ENCODE measurements at regions not wholly inside any gene's neighbourhood (a gene's known extent, or its start where the extent isn't known, plus 50 kb on each side); places are given as distances from the start of the nearest gene placed in this dataset.

- TF ChIP-seq, protein P1, sequence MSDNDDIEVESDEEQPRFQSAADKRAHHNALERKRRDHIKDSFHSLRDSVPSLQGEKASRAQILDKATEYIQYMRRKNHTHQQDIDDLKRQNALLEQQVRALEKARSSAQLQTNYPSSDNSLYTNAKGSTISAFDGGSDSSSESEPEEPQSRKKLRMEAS (IDR thresholded peaks at IDR 0.05): no peak
- TF ChIP-seq REST (IDR thresholded peaks at IDR 0.05; ENCODE audit: low read depth) (no peak), NFIC (IDR thresholded peaks at IDR 0.05) (no peak), TEAD4 (IDR thresholded peaks at IDR 0.05) (no peak), EP300 (IDR thresholded peaks at IDR 0.05; ENCODE audit: borderline replicate concordance) (no peak), TAF1 (IDR thresholded peaks at IDR 0.05; ENCODE audit: low read depth) (no peak), YY1 (IDR thresholded peaks at IDR 0.05; ENCODE audit: low read depth) (no peak), RAD21 (IDR thresholded peaks at IDR 0.05; ENCODE audit: low read depth) (no peak), TCF12 (IDR thresholded peaks at IDR 0.05; ENCODE audit: low read depth) (no peak), CEBPB (IDR thresholded peaks at IDR 0.05) (no peak), EGR1 (IDR thresholded peaks at IDR 0.05) (no peak), CREB1 (IDR thresholded peaks at IDR 0.05; ENCODE audit: low read depth) (no peak)
Observed at GRCh38 chr2:14536976-14537375, 95.5 kb upstream of the LRATD1 start.

Measured in Ishikawa (cell line).